Astrocyte (in vitro differentiated cells and primary cell): ENCODE measurements at regions not wholly inside any gene's neighbourhood (a gene's known extent, or its start where the extent isn't known, plus 50 kb on each side); places are given as distances from the start of the nearest gene placed in this dataset.

Experiments
- DNase-seq: peaks from one replicate; pipeline ENCODE4 v3.0.0-alpha.2; 2010; ENCODE audit warnings: low read depth
- FAIRE-seq: peaks from 2 replicates; lab custom pipeline; 2011; peaks lifted over from hg19 to GRCh38; lab: Jason Lieb, UNC
- H2AFZ ChIP-seq: 2 replicates; pipeline ENCODE4 v1.6.0; 2012; ENCODE audit warnings: low read depth, low read length, inconsistent platforms
- H3K27ac ChIP-seq: 2 replicates; pipeline ENCODE4 v1.5.1; 2011; ENCODE audit warnings: low read depth, low read length, inconsistent platforms
- H3K27me3 ChIP-seq: 2 replicates; pipeline ENCODE4 v1.6.0; 2011; ENCODE audit warnings: low read length, inconsistent platforms; ENCODE audit not compliant: insufficient read depth
- H3K36me3 ChIP-seq: 2 replicates; pipeline ENCODE4 v1.5.1; 2011; ENCODE audit warnings: low read length, inconsistent platforms; ENCODE audit not compliant: insufficient read depth
- H3K4me1 ChIP-seq: 2 replicates; pipeline ENCODE4 v1.5.1; 2011; ENCODE audit warnings: low read length, inconsistent platforms; ENCODE audit not compliant: insufficient read depth
- H3K4me2 ChIP-seq: 2 replicates; pipeline ENCODE4 v1.6.0; 2012; ENCODE audit warnings: low read length, inconsistent platforms
- H3K4me3 ChIP-seq: 2 replicates; pipeline ENCODE4 v1.5.1; 2011; ENCODE audit warnings: low read depth, mild to moderate bottlenecking, low read length, inconsistent platforms; ENCODE audit not compliant: insufficient read depth
- H3K79me2 ChIP-seq: 2 replicates; pipeline ENCODE4 v1.6.0; 2012; ENCODE audit warnings: mild to moderate bottlenecking, low read length, inconsistent platforms; ENCODE audit not compliant: insufficient read depth
- H3K9ac ChIP-seq: 2 replicates; pipeline ENCODE4 v1.6.0; 2012; ENCODE audit warnings: mild to moderate bottlenecking, low read length, inconsistent platforms
- H3K9me3 ChIP-seq: 2 replicates; pipeline ENCODE4 v1.5.1; 2012; ENCODE audit warnings: low read depth, mild to moderate bottlenecking, low read length, inconsistent platforms; ENCODE audit not compliant: insufficient read depth
- H4K20me1 ChIP-seq: 2 replicates; pipeline ENCODE4 v1.6.0; 2012; ENCODE audit warnings: low read length, inconsistent platforms; ENCODE audit not compliant: insufficient read depth
- H3K27ac Mint-ChIP-seq: one replicate; pipeline ENCODE4 v1.8.0; 2021; ENCODE audit warnings: mild to moderate bottlenecking, mixed read lengths; ENCODE audit not compliant: unreplicated experiment
- H3K27me3 Mint-ChIP-seq: one replicate; pipeline ENCODE4 v1.8.0; 2021; ENCODE audit warnings: low read depth, mixed read lengths; ENCODE audit not compliant: unreplicated experiment
- H3K36me3 Mint-ChIP-seq: one replicate; pipeline ENCODE4 v1.8.0; 2021; ENCODE audit warnings: low read depth, mixed read lengths; ENCODE audit not compliant: unreplicated experiment
- H3K4me1 Mint-ChIP-seq: one replicate; pipeline ENCODE4 v1.8.0; 2021; ENCODE audit warnings: low read depth, mixed read lengths; ENCODE audit not compliant: unreplicated experiment
- H3K4me3 Mint-ChIP-seq: one replicate; pipeline ENCODE4 v1.8.0; 2021; ENCODE audit warnings: mild to moderate bottlenecking, moderate library complexity, mixed read lengths; ENCODE audit not compliant: unreplicated experiment
- H3K9me3 Mint-ChIP-seq: one replicate; pipeline ENCODE4 v1.8.0; 2021; ENCODE audit warnings: mild to moderate bottlenecking, mixed read lengths; ENCODE audit not compliant: unreplicated experiment
- CTCF ChIP-seq: IDR thresholded peaks from 2 replicates; pipeline ENCODE4 v1.5.1; 2011; ENCODE audit warnings: low read depth, mild to moderate bottlenecking, inconsistent platforms, low read length, moderate library complexity; ENCODE audit not compliant: insufficient read depth
- EZH2 ChIP-seq: IDR thresholded peaks from 2 replicates; pipeline ENCODE4 v1.6.1; 2012; ENCODE audit warnings: mild to moderate bottlenecking, low read length, inconsistent platforms; ENCODE audit not compliant: insufficient read depth

- H3K9me3 ChIP-seq: no peaks in the 10 kb centered on the region
- H3K27me3 Mint-ChIP-seq: peaks cover 31% of the 10 kb centered on the region
- no peak for TF ChIP-seq EZH2
- TF ChIP-seq CTCF: no peak
- no peaks in the 10 kb centered on the region for H3K36me3 Mint-ChIP-seq
- H3K27ac ChIP-seq: no peak overlapping the region
- no peak overlapping the region for H3K4me2 ChIP-seq
- peaks cover 2% of the 10 kb centered on the region for H3K9me3 Mint-ChIP-seq
- H3K27me3 ChIP-seq: no peaks in the 10 kb centered on the region
- H3K79me2 ChIP-seq: no peaks in the 10 kb centered on the region
- H3K27ac Mint-ChIP-seq: no peak overlapping the region
- no peak overlapping the region for H2AFZ ChIP-seq
- no peaks in the 10 kb centered on the region for H3K4me1 Mint-ChIP-seq
- H3K36me3 ChIP-seq: no peaks in the 10 kb centered on the region
- no peaks in the 10 kb centered on the region for H3K4me1 ChIP-seq
- no peak for DNase-seq
- no peak for FAIRE-seq
- H3K4me3 ChIP-seq: no peak overlapping the region
- H3K4me3 Mint-ChIP-seq: no peak overlapping the region
- H3K9ac ChIP-seq: no peak overlapping the region
- no peaks in the 10 kb centered on the region for H4K20me1 ChIP-seq
Observed at GRCh38 chr2:23021311-23022120, 363.5 kb upstream of the KLHL29 start.

GRCh38 chr2:23023722-23024121, 361.3 kb upstream of the KLHL29 start:
- H3K27me3 Mint-ChIP-seq: peaks cover 39% of the 10 kb centered on the region
- H3K27ac Mint-ChIP-seq: no peak overlapping the region
- Histone ChIP-seq H3K36me3 (no peaks in the 10 kb centered on the region), H3K4me2 (no peak overlapping the region), H3K4me3 (no peak overlapping the region), H3K9ac (no peak overlapping the region), H3K79me2 (no peaks in the 10 kb centered on the region), H3K27me3 (no peaks in the 10 kb centered on the region), H3K9me3 (no peaks in the 10 kb centered on the region), H3K4me1 (no peaks in the 10 kb centered on the region), H3K27ac (no peak overlapping the region), H2AFZ (no peak overlapping the region), H4K20me1 (no peaks in the 10 kb centered on the region)
- H3K36me3 Mint-ChIP-seq: no peaks in the 10 kb centered on the region
- no peak for TF ChIP-seq CTCF
- no peak for TF ChIP-seq EZH2
- FAIRE-seq (no peak), DNase-seq (no peak)
- peaks cover 2% of the 10 kb centered on the region for H3K9me3 Mint-ChIP-seq
- no peaks in the 10 kb centered on the region for H3K4me1 Mint-ChIP-seq
- no peak overlapping the region for H3K4me3 Mint-ChIP-seq

- no peak overlapping the region for H3K9ac ChIP-seq
- no peak overlapping the region for H3K4me3 Mint-ChIP-seq
- H3K9me3 Mint-ChIP-seq: peaks cover 2% of the 10 kb centered on the region
- H2AFZ ChIP-seq: no peak overlapping the region
- peaks cover 2% of the 10 kb centered on the region for H3K9me3 ChIP-seq
- H3K27me3 ChIP-seq: no peaks in the 10 kb centered on the region
- no peaks in the 10 kb centered on the region for H3K79me2 ChIP-seq
- H4K20me1 ChIP-seq: no peaks in the 10 kb centered on the region
- H3K27ac ChIP-seq: no peak overlapping the region
- no peaks in the 10 kb centered on the region for H3K4me1 Mint-ChIP-seq
- H3K27ac Mint-ChIP-seq: no peak overlapping the region
- DNase-seq (no peak), FAIRE-seq (no peak)
- H3K4me2 ChIP-seq: no peak overlapping the region
- peaks cover 54% of the 10 kb centered on the region for H3K27me3 Mint-ChIP-seq
- no peaks in the 10 kb centered on the region for H3K36me3 Mint-ChIP-seq
- H3K4me3 ChIP-seq: no peak overlapping the region
- TF ChIP-seq EZH2: no peak
- no peak for TF ChIP-seq CTCF
- H3K36me3 ChIP-seq: no peaks in the 10 kb centered on the region
- no peaks in the 10 kb centered on the region for H3K4me1 ChIP-seq
Observed at GRCh38 chr2:23026671-23027070, 358.3 kb upstream of the KLHL29 start.
